Stimulated activated CD8-positive, alpha-beta memory T cell treated with anti-CD3 and anti-CD28 coated beads, Interleukin-4, amount 100 ng/mL, for 24 hours (primary cell): ENCODE measurements at regions not wholly inside any gene's neighbourhood (a gene's known extent, or its start where the extent isn't known, plus 50 kb on each side); places are given as distances from the start of the nearest gene placed in this dataset.

Source experiments
- DNase-seq: peaks from one replicate; pipeline ENCODE4 v3.0.0-alpha.2; 2020; ENCODE audit warnings: low read depth

GRCh38 chr1:199161766-199162303, 523.0 kb downstream of the PTPRC start:
- no peak for DNase-seq

GRCh38 chr1:199163267-199163666, 524.4 kb downstream of the PTPRC start:
- DNase-seq = no peak

GRCh38 chr1:199163670-199164069, 524.8 kb downstream of the PTPRC start:
- no peak for DNase-seq

GRCh38 chr1:199167460-199167859, 528.6 kb downstream of the PTPRC start:
- DNase-seq = no peak

- no peak for DNase-seq
Observed at GRCh38 chr1:199168888-199169585, 530.2 kb downstream of the PTPRC start.

- DNase-seq = no peak
Observed at GRCh38 chr1:199170711-199171110, 531.9 kb downstream of the PTPRC start.

- DNase-seq = no peak
Observed at GRCh38 chr1:199172171-199173124, 533.6 kb downstream of the PTPRC start.

- no peak for DNase-seq
Observed at GRCh38 chr1:199173356-199173755, 534.5 kb downstream of the PTPRC start.

- DNase-seq = no peak
Observed at GRCh38 chr1:199174336-199174735, 535.5 kb downstream of the PTPRC start.

- no peak for DNase-seq
Observed at GRCh38 chr1:199176713-199177112, 537.9 kb downstream of the PTPRC start.

GRCh38 chr1:199177241-199177640, 538.4 kb downstream of the PTPRC start:
- DNase-seq = no peak

GRCh38 chr1:199178646-199179045, 539.8 kb downstream of the PTPRC start:
- no peak for DNase-seq

GRCh38 chr1:199182186-199182843, 543.5 kb downstream of the PTPRC start:
- no peak for DNase-seq

- no peak for DNase-seq
Observed at GRCh38 chr1:199184180-199184579, 545.3 kb downstream of the PTPRC start.

GRCh38 chr1:199194862-199195261, 556.0 kb downstream of the PTPRC start:
- DNase-seq = no peak

- no peak for DNase-seq
Observed at GRCh38 chr1:199197695-199198094, 558.9 kb downstream of the PTPRC start.

GRCh38 chr1:199202331-199202730, 563.5 kb downstream of the PTPRC start:
- DNase-seq = no peak

GRCh38 chr1:199204231-199204630, 565.4 kb downstream of the PTPRC start:
- no peak for DNase-seq

- no peak for DNase-seq
Observed at GRCh38 chr1:199205740-199206441, 567.1 kb downstream of the PTPRC start.

- no peak for DNase-seq
Observed at GRCh38 chr1:199208847-199209246, 570.0 kb downstream of the PTPRC start.

- no peak for DNase-seq
Observed at GRCh38 chr1:199218065-199218464, 579.2 kb downstream of the PTPRC start.

GRCh38 chr1:199218533-199218932, 579.7 kb downstream of the PTPRC start:
- no peak for DNase-seq
